ENCODE measurements at regions not wholly inside any gene's neighbourhood (a gene's known extent, or its start where the extent isn't known, plus 50 kb on each side); places are given as distances from the start of the nearest gene placed in this dataset.

DNA sequence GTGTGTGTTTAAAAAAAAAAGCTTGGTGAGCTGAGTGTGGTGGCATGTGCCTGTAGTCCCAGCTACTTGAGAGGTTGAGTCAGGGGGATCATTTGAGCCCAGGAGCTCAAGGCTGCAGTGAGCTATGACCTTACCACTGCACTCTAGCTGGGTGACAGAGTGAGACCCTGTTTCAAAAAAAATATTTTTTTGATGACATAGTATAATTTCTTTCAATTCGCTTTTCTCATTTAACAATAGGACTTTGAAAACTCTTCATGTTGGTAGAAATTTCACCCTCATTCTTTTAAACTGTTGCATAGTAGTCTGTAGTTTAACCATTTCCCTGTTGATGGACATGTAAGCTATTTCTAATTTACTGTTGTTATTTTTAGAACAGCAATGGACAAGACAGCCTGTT is 55.7 kb upstream of the EXOC6 start:
- TF ChIP-seq, protein P1, sequence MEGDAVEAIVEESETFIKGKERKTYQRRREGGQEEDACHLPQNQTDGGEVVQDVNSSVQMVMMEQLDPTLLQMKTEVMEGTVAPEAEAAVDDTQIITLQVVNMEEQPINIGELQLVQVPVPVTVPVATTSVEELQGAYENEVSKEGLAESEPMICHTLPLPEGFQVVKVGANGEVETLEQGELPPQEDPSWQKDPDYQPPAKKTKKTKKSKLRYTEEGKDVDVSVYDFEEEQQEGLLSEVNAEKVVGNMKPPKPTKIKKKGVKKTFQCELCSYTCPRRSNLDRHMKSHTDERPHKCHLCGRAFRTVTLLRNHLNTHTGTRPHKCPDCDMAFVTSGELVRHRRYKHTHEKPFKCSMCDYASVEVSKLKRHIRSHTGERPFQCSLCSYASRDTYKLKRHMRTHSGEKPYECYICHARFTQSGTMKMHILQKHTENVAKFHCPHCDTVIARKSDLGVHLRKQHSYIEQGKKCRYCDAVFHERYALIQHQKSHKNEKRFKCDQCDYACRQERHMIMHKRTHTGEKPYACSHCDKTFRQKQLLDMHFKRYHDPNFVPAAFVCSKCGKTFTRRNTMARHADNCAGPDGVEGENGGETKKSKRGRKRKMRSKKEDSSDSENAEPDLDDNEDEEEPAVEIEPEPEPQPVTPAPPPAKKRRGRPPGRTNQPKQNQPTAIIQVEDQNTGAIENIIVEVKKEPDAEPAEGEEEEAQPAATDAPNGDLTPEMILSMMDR (IDR thresholded peaks at IDR 0.05; ENCODE audit: insufficient read depth, low read length, poor library complexity, severe bottlenecking) = no peak
- no peaks in the 10 kb centered on the region for H3K36me3 ChIP-seq (ENCODE audit: control insufficient read depth, insufficient read depth, low read length)
- H3K4me3 ChIP-seq (replicated peaks; ENCODE audit: low read depth, low read length) = no peak overlapping the region
- no peaks in the 10 kb centered on the region for H3K27me3 ChIP-seq (replicated peaks; ENCODE audit: control insufficient read depth, insufficient read depth, low read length)
- DNase-seq (ENCODE audit: extremely low read depth, insufficient read length) = no peak

Data from GM06990 (cell line).